HG03139 (cell line): ENCODE measurements at regions not wholly inside any gene's neighbourhood (a gene's known extent, or its start where the extent isn't known, plus 50 kb on each side); places are given as distances from the start of the nearest gene placed in this dataset.
"Not testable (repeated sequence)": the region's sequence is repeated elsewhere in the genome, so short reads cannot be mapped to it uniquely, and the experiment has no call there.

Experiments used
- ATAC-seq: cut with Tn5 transposase; IDR thresholded peaks from one replicate; pipeline ENCODE4 v1.9.1; 2021; ENCODE audit not compliant: unreplicated experiment

- no peak for ATAC-seq
Observed at GRCh38 chr13:58964048-58964447, 1199.7 kb downstream of the DIAPH3 start.

- ATAC-seq: no peak
Observed at GRCh38 chr13:58977085-58977484, 1186.6 kb downstream of the DIAPH3 start.

GRCh38 chr13:58978331-58978730, 1185.4 kb downstream of the DIAPH3 start:
- no peak for ATAC-seq

DNA sequence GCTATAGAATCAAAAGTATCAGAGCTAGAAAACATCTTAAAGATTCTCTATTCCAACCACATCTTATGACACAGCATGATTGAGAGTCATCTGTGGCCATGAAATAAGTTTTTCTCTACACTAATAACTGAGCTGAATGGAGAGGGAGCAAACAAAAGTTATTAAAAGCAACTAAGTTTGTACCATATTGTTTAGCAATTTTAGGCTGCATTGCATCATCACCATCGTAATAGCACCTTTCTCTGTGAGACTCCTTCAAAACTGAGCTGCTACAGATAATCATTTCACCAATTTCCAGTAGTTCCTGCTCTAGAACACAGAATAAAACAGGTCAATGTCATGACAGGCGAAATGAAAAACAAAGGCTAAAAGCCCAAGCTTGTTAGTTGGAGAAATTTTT, 1183.9 kb downstream of the DIAPH3 start:
- ATAC-seq: no peak

DNA sequence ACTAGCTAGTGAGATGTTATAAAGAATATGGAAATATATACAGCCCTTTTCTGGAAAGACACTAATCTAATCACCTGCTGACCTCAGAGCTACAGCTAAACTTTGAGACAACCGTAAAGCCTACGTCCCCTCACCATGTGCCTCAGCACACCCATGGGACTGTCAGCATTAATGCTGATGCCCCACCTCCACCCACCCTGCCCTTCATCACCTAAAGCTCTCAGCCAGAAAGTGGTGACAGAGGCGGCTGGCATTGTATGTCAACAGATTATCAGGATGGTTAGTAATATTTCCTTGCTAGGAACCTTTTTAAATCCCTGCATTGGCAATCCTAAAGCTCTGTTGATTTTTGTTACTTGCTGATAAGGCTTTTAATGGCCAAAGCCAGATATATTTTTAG, 1177.9 kb downstream of the DIAPH3 start:
- no peak for ATAC-seq

DNA sequence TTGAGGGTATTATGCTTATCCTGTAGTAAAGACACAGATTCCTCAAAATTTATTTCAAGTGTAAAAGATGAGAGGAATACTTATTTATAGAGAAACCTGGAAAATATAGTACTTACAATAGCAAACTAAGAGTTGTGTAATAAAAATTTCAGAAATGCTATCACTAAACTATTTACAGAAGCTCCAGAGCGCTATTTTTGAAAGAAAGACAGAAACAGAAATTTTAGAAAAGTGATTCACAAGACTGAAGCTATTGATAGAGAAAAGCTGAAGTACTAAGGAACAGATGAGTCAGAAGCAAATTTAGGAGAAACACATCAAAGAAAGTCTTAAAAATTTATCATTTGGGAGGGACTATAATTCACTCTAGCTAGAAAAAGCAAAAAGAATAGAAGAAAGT, 1174.2 kb downstream of the DIAPH3 start:
- no peak for ATAC-seq

- no peak for ATAC-seq
Observed at GRCh38 chr13:58991826-58992477, 1171.8 kb downstream of the DIAPH3 start.

DNA sequence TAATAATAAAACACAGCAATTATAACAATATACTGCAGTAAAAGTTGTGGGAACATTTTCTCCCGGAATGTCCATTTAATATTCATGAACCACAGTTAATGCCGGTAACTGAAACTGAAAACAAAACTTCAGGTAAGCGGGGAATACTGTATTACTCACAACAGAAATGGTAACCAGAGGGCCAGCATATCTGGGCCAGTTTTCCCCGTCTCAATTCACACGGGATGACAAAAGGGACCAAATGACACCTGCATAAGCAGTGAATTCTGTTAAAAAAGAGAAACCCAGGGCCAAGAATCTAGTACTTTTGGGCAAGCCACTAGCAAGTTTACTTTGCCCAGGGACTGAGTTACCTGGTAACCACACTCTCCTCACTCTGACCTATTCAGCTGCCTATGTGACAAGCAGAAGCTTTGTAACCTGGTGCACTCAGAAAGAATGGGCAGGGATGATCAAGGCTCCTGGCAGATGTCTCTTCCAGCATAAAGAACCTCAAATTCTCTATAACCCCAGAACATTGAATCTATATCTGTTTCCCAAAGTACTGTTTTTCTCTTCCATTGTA, 1171.2 kb downstream of the DIAPH3 start:
- ATAC-seq: no peak

DNA sequence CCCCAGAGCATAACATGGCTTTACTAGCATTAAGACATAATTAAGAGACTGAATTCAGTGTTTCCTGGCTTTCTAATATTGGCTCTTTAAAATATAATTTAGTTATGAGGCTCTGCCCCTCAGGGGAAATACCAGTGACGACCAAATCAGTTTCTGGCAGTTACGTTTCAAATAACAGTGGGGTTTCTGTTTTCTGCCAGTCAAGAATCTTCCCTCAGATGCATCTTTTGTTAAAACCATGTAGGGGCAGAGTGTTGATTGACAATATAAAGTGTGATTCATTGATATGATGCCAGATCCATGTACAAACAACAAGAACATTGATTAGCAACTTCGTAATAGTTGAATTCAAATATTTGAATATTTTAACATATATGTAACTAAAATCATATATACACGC, 1169.7 kb downstream of the DIAPH3 start:
- ATAC-seq: no peak

GRCh38 chr13:58994777-58995176, 1169.0 kb downstream of the DIAPH3 start:
- no peak for ATAC-seq

DNA sequence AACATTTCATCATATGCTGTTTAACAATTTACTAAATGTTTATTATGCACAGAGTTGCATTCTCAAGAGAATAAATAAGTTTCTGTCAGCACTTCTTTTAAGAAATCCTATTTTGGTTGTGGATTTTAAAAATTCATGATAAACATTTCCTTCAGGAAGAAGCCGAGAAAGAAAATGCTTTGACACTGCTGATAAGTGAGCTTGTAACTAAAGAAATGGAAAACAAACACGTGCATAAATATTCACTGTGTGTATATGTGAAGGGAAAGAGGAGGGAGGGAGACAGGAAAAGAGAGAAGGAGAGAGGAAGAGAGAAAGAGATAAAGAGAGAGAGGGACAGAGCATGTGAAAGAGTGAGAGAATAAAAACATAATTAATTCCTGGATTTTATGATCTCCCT, 1165.0 kb downstream of the DIAPH3 start:
- ATAC-seq: no peak

GRCh38 chr13:58999851-59000250, 1163.9 kb downstream of the DIAPH3 start:
- ATAC-seq: no peak

- ATAC-seq: no peak
Observed at GRCh38 chr13:59000770-59001169, 1163.0 kb downstream of the DIAPH3 start.

GRCh38 chr13:59012731-59013130, 1151.0 kb downstream of the DIAPH3 start:
- no peak for ATAC-seq

DNA sequence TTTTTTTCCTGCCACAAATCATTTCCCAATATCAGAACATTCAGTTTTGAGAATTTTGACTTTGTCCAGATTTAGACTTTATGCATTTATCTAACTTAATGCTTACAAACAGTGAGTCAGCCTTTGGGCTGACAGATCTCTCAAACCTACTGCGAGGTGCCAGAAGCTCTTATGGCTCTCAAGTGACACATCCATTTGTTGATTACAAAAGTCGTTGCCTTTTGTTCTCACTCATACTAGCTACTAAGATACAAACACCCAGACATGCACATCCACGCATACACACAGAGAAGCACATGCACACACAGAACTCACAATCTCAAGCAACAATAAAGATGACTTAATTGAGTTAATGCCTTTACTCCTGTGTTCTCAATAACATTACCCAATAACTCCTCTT, 1147.5 kb downstream of the DIAPH3 start:
- no peak for ATAC-seq

DNA sequence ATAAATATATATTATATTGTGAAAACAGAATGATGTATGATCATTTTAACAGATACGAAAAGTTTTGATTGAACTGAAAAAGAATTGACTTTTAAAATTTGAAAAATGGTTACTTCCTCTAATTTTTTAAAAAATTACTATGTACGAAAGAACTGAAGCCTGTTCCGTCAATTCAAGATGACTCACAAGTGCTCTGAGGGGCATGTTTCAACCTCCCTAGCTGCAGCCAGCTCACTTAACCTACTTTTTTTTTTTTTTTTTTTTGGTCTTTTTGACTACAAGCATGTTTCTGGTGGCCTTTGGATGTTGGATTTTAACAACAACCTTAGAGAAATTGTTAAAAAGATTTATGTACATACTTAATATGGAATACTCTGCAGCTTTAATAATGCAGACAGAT, 1139.3 kb downstream of the DIAPH3 start:
- ATAC-seq: no peak

GRCh38 chr13:59034198-59034597, 1129.5 kb downstream of the DIAPH3 start:
- no peak for ATAC-seq

DNA sequence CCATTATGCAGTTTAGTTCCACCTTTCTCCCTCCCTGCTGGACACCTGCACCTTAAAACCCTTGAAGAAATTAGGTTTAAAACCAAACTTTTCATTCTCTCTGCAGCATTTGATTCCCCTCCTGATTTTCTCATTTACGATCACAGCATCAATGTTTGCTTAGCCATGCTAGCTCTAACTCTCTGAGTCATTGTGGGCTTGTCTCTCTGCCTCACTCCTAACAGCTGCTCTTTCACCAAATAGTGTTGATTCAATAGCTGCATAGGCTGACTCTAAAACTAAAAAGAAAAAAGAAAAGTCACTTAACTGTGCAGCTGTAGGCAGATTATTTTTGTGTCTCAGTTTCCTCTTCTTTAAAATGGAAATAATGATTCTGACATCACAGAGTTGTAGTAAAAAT, 1124.9 kb downstream of the DIAPH3 start:
- ATAC-seq: no peak

DNA sequence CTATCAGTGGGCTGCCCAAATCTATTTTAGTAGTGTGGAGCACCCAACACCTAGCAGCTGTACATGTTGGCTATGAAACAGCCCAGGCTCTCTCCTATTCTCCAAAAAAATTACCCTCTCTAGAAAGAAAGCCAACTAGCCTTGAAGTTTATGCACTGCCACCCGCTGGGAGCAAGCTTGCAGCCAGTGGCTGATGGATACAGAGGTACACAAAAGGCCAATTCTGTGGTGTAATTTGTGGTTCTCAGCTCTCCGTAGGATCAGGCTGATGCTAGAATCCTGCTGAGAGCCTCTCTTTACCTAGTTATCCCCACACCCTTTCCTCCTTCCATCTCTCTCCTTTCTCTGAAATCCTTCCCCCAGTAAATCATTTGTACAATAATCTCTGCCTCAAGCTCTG, 1120.7 kb downstream of the DIAPH3 start:
- no peak for ATAC-seq

GRCh38 chr13:59047546-59047945, 1116.2 kb downstream of the DIAPH3 start:
- ATAC-seq: no peak

GRCh38 chr13:59061621-59062020, 1102.1 kb downstream of the DIAPH3 start:
- no peak for ATAC-seq

GRCh38 chr13:59064042-59064441, 1099.7 kb downstream of the DIAPH3 start:
- ATAC-seq: no peak

DNA sequence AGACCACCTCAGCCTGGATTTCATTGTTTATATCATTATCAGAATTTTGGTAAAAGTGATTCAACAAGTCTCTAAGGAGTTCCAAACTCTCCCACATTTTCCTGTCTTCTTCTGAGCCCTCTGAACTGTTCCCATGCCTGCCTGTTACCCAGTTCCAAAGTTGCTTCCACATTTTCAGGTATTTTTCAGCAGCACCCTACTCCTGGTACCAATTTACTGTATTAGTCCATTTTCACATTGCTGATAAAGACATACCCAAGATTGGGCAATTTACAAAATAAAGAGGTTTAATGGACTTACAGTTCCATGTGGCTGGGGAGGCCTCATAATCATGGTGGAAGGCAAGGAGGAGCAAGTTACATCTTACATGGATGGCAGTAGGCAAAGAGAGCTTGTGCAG, 1087.3 kb downstream of the DIAPH3 start:
- ATAC-seq: not testable (repeated sequence)
